Small intestine (tissue), 7 donors: ENCODE measurements at regions not wholly inside any gene's neighbourhood (a gene's known extent, or its start where the extent isn't known, plus 50 kb on each side); places are given as distances from the start of the nearest gene placed in this dataset.
A peak's percentile ranks its signal among the peaks of the same experiment; 100 is the strongest.
"Not testable (repeated sequence)": the region's sequence is repeated elsewhere in the genome, so short reads cannot be mapped to it uniquely, and the experiment has no call there.

ENCODE experiments used
- DNase-seq, 2 donors: peaks; one replicate each; pipeline versions ENCODE4 v3.0.0 to v3.0.0-alpha.2; 2013
- FAIRE-seq: peaks from 2 replicates; lab custom pipeline; 2012; peaks lifted over from hg19 to GRCh38; lab: Jason Lieb, UNC
- H3K27ac ChIP-seq, 3 donors: one replicate each; pipeline ENCODE4 v1.5.1; 2013; ENCODE audit warnings: low read length in 2 of 3, mild to moderate bottlenecking in 2 of 3, control low read depth in 1 of 3, inconsistent platforms in 1 of 3, low read depth in 1 of 3, moderate library complexity in 1 of 3
- H3K27me3 ChIP-seq, 3 donors: one replicate each; pipeline ENCODE4 v1.6.1; 2013; ENCODE audit warnings: low read length in 3 of 3, inconsistent platforms in 1 of 3; ENCODE audit not compliant: control insufficient read depth in 3 of 3, insufficient read depth in 3 of 3
- H3K36me3 ChIP-seq, 3 donors: one replicate each; pipeline ENCODE4 v1.6.1; 2013; ENCODE audit warnings: low read length in 3 of 3, inconsistent platforms in 1 of 3, low read depth in 1 of 3, mild to moderate bottlenecking in 1 of 3, moderate library complexity in 1 of 3; ENCODE audit not compliant: control insufficient read depth in 3 of 3, insufficient read depth in 2 of 3
- H3K4me1 ChIP-seq, 3 donors: one replicate each; pipeline ENCODE4 v1.6.1; 2013; ENCODE audit warnings: low read length in 2 of 3, inconsistent platforms in 1 of 3, low read depth in 1 of 3, mild to moderate bottlenecking in 1 of 3, moderate library complexity in 1 of 3; ENCODE audit not compliant: control insufficient read depth in 3 of 3, insufficient read depth in 2 of 3
- H3K4me3 ChIP-seq, 3 donors: one replicate each; pipeline ENCODE4 v1.5.1; 2013; ENCODE audit warnings: low read length in 3 of 3, control low read depth in 1 of 3, inconsistent platforms in 1 of 3, low read depth in 1 of 3, mild to moderate bottlenecking in 1 of 3, moderate library complexity in 1 of 3
- H3K9me3 ChIP-seq, 2 donors: one replicate each; pipeline ENCODE4 v1.6.1; 2013; ENCODE audit warnings: low read depth in 1 of 2, low read length in 1 of 2; ENCODE audit not compliant: control insufficient read depth in 2 of 2, insufficient read depth in 1 of 2
- WGBS, 3 donors: extraction: QIAGEN DNeasy Blood & Tissue Kit; methylation state at CpG; one replicate each; pipeline ENCODE4 v1.1.7; 2013; 5-methylcytosine and 5-hydroxymethylcytosine counted together
- donor health status: healthy with polysubstance abuse.
- donor health status: control.
- donor health status: control.
- donor health status: Bipolar disorder and iron deficiency.
- donor health status: healthy.

GRCh38 chr1:65020774-65021173 lies 54.4 kb upstream of the JAK1 start:
- Histone ChIP-seq H3K4me3 (no peak overlapping the region), H3K4me1 (peaks cover 0 to 2% (median 0%) of the 10 kb centered on the region in 3 donors), H3K27ac (no peak overlapping the region), H3K9me3 (no peaks in the 10 kb centered on the region), H3K36me3 (no peaks in the 10 kb centered on the region), H3K27me3 (no peaks in the 10 kb centered on the region)
- WGBS, 3 donors = 88 to 94% (median 92%) methylated on average over 1 of the region's 1 CpG
- FAIRE-seq = no peak
- no peak for DNase-seq

DNA sequence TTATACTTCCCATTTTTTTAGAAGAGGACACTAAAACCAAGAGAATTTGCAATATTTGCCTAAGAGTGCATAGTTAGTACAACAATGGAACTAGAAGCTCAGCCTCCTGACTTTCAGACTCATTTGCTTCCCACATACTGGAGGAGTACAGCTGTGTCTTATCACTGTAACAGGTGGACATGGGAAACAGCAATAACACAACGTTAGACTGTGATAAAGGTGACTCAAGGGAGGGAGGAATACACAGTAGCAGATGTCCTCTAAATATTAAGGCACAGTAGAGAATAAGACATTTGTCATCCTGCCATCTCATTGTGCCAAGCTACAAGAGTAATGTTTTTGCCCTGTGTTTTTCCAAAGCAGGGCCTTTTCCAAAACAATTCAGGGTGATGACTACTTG lies 55.4 kb upstream of the JAK1 start:
- no peak for FAIRE-seq
- H3K27ac ChIP-seq = no peak overlapping the region
- H3K27me3 ChIP-seq = no peaks in the 10 kb centered on the region
- DNase-seq = peak; percentile 29 to 36
- WGBS, 3 donors = 13 to 28% (median 14%) methylated on average over 1 of the region's 1 CpG
- H3K9me3 ChIP-seq = no peaks in the 10 kb centered on the region
- H3K36me3 ChIP-seq = no peaks in the 10 kb centered on the region
- peaks cover 0 to 2% (median 0%) of the 10 kb centered on the region in 3 donors for H3K4me1 ChIP-seq
- H3K4me3 ChIP-seq = no peak overlapping the region

- no peak overlapping the region for H3K4me3 ChIP-seq
- H3K9me3 ChIP-seq = no peaks in the 10 kb centered on the region
- no peaks in the 10 kb centered on the region for H3K36me3 ChIP-seq
- FAIRE-seq (no peak), DNase-seq (no peak)
- no peak overlapping the region for H3K27ac ChIP-seq
- peaks cover 0 to 2% (median 0%) of the 10 kb centered on the region in 3 donors for H3K4me1 ChIP-seq
- H3K27me3 ChIP-seq = no peaks in the 10 kb centered on the region
Observed at GRCh38 chr1:65022216-65022615, 55.9 kb upstream of the JAK1 start.

GRCh38 chr1:65025794-65026193 lies 59.4 kb upstream of the JAK1 start:
- H3K27me3 ChIP-seq = no peaks in the 10 kb centered on the region
- no peak overlapping the region for H3K27ac ChIP-seq
- FAIRE-seq = no peak
- no peak for DNase-seq
- H3K9me3 ChIP-seq = no peaks in the 10 kb centered on the region
- H3K4me1 ChIP-seq = peaks cover 0 to 2% (median 0%) of the 10 kb centered on the region in 3 donors
- no peaks in the 10 kb centered on the region for H3K36me3 ChIP-seq
- 87 to 93% (median 90%) methylated on average over 3 of the region's 3 CpGs for WGBS, 3 donors
- H3K4me3 ChIP-seq = no peak overlapping the region

GRCh38 chr1:65026235-65026634 lies 59.9 kb upstream of the JAK1 start:
- Histone ChIP-seq H3K27ac (no peak overlapping the region), H3K27me3 (no peaks in the 10 kb centered on the region), H3K9me3 (no peaks in the 10 kb centered on the region), H3K36me3 (no peaks in the 10 kb centered on the region), H3K4me3 (no peak overlapping the region), H3K4me1 (peaks cover 0 to 2% (median 0%) of the 10 kb centered on the region in 3 donors)
- FAIRE-seq (no peak), DNase-seq (no peak)
- WGBS, 3 donors = 54 to 73% (median 60%) methylated on average over 3 of the region's 3 CpGs

GRCh38 chr1:65027666-65028358 lies 61.5 kb upstream of the JAK1 start:
- Histone ChIP-seq H3K27me3 (no peaks in the 10 kb centered on the region), H3K4me1 (no peaks in the 10 kb centered on the region), H3K9me3 (no peaks in the 10 kb centered on the region), H3K4me3 (no peak overlapping the region), H3K27ac (no peak overlapping the region), H3K36me3 (no peaks in the 10 kb centered on the region)
- DNase-seq = peak in 1 of 2 donors; percentile 38
- FAIRE-seq = no peak
- WGBS, 3 donors = 17 to 64% (median 38%) methylated on average over 5 of the region's 5 CpGs

DNA sequence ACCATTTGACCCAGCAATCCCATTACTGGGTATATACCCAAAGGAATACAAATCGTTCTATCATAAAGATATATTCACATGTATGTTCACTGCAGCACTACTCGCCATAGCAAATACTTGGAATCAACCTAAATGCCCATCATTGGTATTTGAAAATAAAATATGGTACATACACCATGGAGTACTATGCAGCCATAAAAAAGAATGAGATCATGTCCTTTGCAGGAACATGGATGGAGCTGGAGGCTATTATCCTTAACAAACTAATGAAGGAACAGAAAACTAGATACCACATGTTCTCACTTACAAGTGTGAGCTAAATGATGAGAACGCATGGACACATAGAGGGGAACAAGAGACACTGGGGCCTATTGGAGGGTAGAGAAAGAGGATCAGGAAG lies 63.1 kb upstream of the JAK1 start:
- not testable (repeated sequence) for FAIRE-seq, H3K4me3 ChIP-seq
- 91 to 98% (median 93%) methylated on average over 3 of the region's 3 CpGs for WGBS, 3 donors

DNA sequence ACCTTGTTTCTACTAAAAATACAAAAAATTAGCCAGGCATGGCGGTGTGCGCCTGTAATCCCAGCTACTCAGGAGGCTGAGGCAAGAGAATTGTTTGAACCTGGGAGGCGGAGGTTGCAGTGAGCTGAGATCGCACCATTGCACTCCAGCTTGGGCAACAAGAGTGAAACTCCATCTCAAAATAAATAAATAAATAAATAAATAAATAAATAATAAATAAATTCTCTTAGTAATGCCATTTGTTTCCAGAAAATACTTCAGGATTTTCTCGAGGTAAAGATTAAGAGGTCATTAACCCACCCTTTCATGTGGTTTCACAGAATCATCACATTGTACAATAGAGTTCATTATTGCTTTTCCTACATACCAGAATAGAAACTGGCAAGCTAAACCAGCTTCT lies 68.5 kb upstream of the JAK1 start:
- not testable (repeated sequence) for H3K27me3 ChIP-seq, H3K9me3 ChIP-seq, H3K4me1 ChIP-seq, H3K4me3 ChIP-seq, H3K27ac ChIP-seq, H3K36me3 ChIP-seq, FAIRE-seq, DNase-seq
- WGBS, 3 donors = 83 to 92% (median 91%) methylated on average over 5 of the region's 5 CpGs

More for the DNA sequence above, 63.1 kb upstream of the JAK1 start:
- H3K27me3 ChIP-seq, H3K36me3 ChIP-seq, DNase-seq, H3K9me3 ChIP-seq, H3K4me1 ChIP-seq, H3K27ac ChIP-seq: not testable (repeated sequence)
